HG03378 (cell line): ENCODE measurements at regions not wholly inside any gene's neighbourhood (a gene's known extent, or its start where the extent isn't known, plus 50 kb on each side); places are given as distances from the start of the nearest gene placed in this dataset.

Experiments used
- ATAC-seq: cut with Tn5 transposase; IDR thresholded peaks from one replicate; pipeline ENCODE4 v1.9.1; 2021; ENCODE audit warnings: mild to moderate bottlenecking, moderate library complexity; ENCODE audit not compliant: unreplicated experiment

DNA sequence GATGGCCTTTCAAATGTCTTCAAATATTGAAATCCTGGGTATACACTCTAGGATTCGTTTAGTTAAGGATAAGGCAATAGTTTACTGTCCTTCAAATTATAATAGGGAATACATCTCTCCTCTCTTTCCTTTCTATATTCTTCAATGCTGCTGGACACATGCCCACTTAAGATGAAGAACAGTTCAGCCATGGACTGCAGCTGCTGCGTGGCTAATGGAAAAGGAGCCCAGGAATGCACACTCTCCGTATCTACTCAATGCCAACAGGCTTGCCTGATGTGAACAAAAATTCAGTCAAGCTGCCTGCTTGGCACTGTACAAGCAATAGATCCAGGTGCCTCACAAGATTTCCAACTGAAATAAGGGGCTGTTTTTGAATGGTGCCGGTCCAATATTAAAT lies 321.2 kb upstream of the LYPLAL1 start:
- ATAC-seq = no peak

DNA sequence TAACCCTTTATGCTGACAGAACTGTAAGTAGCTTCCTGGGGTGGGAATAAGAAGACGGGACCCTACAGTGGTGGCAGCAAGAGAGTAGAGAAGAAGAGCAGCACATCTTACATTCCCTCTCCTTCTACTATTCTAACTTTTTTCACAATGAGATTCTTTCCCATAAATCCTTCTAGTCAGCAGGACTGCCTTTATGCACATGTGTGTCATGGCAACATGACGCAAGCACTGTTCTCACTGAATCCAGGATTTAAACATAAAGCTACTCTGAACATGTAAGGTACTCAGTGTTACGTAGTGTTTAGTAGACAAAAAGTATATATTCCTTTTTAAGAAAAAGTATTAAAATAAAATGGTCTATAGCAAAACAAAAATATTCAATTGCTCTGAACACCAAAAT lies 309.7 kb upstream of the LYPLAL1 start:
- ATAC-seq = no peak

DNA sequence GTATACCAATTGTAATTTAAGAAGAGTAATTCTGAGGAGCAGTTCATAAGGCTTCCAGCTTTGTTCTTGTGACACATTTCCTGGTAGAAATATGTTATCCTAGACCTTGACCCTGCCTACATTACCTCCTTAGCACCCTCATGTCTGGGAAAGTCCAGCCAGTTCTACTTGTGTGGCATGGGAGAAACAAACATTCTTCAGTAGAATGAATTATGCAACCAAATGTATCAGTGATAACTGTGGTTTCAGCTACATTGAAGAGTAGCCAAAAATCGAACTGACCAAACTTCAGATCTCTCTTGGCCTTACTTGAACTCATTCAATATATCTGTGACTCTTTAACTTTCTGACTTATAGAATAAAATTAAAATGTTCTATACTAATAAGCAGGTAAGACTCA lies 308.1 kb upstream of the LYPLAL1 start:
- ATAC-seq = no peak

DNA sequence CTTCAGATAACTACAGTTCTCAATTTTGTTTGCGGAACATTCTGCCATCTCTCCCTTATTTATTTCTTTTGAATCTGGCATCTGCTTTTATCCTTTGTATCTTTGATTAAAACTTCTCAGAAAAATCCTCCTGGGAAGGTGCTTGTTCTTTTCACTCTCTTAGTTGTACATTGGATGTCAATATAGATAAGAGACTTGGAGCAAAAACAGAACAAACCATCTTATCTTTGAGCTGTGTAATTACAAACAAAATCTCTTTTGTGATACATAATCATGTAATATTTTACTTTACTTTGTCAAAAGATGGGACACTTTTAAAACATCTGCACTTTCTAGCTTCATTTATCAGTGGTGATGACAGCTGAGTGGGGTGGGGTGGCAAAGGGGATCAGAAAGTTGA lies 307.2 kb upstream of the LYPLAL1 start:
- ATAC-seq = no peak

DNA sequence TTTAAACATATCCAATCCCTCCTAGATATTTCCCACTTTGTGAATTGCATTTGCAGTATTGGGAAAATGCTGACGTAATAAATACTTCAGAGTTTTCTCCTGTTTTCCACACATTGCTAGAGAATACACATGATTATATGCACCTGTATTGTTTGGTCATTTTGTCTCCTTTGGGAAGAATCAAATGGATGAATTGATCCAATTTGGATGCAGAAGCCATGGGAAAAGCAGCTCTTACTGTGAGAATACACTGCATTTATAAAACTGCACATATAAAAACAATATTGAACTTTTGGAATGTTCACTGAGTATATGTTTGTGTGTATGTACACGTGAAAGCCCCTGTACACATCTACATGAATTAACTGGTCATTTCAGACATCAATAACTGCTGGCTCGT lies 306.6 kb upstream of the LYPLAL1 start:
- no peak for ATAC-seq

DNA sequence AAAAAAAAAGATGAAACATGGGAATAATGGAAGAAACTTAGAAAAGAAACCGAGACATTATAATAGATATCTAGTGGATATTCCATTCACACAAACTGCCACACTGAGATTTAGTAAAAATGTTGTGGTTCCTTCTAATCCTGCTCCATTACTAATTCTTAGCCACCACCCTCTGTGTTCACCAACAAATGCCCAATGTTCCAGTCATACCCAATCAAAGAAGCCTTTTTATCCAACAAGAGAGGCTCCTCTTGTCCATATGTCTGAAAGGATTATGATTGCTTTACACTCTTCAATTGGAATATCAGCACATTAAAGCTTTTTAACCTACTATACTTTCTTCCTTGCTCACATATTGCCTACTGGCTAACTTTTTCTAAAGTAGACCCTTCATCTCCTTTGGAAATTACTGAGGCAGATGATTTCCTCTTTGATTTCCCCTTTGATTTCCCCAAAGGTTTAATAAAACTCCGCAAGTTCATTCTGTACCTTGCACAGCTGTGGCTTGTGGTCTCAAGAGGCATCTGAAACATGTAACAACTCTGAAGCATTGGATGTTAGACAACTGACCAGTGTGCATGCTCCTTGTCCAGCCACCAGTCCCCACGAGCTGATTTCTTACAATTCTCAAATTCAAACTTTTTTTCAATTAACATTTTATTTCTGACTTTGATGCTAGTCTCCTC lies 305.6 kb upstream of the LYPLAL1 start:
- no peak for ATAC-seq

DNA sequence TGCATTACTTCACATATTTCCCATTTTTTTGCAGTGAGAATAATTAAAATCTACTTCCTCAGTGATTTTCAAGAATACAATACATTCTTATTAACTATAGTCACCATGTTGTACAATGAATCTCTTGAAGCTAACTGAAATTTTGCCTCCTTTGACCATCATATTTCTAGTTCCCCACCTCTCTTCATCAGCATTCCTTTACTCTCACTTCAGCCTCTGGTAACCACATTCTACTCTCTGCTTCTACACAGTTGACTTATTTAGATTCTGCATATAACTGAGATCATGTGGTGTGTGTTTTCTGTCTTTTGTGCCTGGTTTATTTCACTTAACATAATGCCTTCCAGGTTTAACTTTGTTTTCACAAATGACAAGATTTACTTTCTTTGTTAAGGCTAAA lies 304.4 kb upstream of the LYPLAL1 start:
- ATAC-seq = no peak

DNA sequence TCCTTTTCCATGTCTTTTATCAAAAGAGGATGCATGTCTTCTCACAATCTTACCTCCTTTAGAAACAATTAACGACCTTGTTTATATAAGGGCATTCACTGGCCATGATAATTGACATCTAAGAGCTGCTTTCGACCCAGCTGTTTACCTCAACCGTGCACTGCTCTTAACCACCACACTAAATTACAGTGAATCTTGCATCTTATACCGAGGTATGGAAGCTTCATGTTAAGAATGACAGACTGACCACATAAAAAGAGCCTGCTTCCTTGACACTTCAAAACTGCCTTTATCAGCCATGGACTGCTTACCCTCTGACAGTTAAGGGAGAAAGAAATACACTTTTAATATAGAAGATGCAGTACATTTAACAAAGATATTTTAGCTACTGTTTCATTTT lies 301.7 kb upstream of the LYPLAL1 start:
- no peak for ATAC-seq

DNA sequence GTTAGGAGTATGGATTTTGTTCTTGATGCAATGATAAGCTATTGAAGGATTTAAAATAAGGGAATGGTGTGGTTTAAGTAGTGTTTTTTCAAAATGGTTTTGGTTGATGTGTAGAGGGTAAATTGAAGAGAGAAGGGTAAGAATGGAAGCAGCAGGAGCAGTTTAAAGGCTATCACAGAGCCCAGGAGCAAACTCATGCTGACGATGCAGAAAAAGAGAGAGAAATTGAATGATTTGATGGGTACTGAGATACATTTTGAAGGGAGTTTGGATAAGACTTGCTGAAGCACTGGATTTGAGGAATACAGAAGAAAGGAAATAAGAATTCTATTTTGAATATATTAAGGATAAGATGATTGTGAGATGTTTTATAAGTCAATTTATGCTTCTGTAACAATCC lies 300.8 kb upstream of the LYPLAL1 start:
- ATAC-seq = no peak

DNA sequence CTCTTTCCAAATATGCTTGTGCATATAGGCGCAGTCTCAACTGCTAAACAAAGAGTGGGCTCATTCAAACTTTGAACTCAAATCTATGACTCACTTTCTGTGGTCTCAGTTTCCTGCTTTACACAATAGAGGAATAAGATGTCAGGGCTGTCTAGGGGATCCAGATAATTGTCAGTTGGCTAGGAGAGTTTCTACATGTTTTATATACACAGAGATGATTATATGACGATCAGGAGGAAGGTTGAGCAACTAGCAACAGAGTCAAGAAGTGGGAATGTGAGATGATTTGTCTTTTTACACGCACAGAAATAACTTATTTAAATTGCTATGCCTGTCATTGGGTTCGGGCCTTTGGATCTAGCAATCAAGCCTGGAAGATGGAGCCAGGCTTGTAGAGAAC lies 299.4 kb upstream of the LYPLAL1 start:
- ATAC-seq = no peak

DNA sequence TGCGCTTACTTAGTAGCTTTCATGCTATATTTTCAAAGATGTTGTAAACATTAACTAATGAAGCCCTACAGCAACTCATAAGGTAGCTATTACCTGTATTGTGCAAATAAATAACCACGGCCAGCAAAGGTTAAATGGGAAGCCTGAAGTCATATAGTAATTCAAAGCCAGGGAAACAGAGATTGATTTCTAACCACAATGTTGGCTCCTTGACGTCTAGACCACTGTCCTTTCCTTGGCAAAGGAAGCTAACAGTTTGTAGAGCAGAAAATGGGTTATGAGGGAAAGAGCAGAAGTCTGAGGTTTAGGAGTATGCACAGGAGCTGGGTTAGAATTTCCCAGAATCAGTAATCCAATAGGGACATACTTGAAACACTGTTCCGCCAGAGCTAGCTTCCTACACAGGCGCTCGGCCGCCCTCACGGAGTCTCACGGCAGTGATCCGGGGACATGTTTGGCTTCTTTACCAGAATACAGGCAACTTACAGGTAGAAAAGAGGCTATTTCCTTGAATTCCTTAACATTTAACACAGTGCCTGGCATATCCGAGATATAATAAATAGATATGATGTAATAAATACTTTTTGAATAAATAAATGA lies 298.8 kb upstream of the LYPLAL1 start:
- no peak for ATAC-seq

DNA sequence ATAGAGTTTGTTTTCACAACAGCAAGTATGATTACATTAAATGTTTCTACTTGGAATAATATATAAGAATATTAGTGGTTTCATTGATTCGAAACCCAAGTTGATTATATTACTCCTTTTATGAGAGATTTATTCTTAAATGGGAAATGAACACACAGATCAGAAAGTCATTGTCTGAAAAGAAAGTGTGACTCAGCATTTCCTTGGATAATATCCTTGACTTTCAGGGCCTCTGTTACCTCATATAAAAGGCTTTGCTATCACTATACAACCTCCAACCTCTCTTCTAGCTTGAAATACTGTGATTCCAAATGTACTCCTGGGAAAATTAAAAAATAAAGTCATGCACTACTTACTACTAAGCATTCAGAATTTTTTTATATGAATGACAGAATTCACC lies 295.3 kb upstream of the LYPLAL1 start:
- no peak for ATAC-seq

DNA sequence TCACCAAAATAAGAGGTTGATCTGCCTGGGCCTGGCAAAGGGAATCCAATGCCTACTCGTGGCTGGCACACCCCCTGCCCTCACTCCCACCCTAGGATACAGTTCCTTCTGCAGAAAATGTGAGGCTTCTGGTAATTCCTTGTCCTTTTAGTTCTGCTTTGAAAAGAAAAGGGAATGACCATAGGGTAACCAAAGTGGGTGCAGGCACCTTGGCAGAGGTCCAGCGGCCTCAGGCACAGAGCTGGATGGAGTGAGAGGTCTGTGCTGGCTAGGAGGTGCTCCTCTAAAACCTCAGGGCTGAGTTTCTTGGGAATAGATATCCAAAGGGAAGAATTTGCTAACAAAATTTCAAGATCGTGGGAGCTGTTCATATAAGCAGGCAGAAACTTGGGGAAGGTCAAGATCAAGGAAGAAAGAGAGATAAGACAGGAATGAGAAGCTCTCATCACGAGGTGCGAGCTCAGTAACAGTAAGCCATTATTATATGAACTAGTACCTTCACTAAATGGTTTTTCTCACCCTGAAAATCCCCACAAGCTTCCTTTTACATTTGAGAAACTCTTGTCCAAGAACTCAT lies 293.1 kb upstream of the LYPLAL1 start:
- ATAC-seq = no peak

DNA sequence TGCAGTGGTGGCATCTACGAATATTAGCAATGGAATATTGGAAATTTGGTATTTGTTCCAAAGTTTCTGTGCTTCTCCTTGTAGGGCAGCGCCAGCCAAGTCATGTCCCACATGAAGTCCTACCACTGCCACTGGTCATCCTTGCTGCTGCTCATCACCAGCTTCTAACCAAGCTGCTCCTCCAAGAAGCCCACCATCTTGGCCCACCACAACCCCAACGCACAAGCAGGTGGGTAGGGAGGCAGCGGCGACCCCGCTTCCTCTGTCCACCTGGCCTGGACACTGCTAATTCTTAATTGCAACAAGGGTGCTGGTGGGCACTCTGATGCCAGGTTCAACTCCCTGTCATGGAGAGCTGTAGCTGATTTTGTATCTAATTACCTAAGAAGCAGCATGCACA lies 291.2 kb upstream of the LYPLAL1 start:
- no peak for ATAC-seq

DNA sequence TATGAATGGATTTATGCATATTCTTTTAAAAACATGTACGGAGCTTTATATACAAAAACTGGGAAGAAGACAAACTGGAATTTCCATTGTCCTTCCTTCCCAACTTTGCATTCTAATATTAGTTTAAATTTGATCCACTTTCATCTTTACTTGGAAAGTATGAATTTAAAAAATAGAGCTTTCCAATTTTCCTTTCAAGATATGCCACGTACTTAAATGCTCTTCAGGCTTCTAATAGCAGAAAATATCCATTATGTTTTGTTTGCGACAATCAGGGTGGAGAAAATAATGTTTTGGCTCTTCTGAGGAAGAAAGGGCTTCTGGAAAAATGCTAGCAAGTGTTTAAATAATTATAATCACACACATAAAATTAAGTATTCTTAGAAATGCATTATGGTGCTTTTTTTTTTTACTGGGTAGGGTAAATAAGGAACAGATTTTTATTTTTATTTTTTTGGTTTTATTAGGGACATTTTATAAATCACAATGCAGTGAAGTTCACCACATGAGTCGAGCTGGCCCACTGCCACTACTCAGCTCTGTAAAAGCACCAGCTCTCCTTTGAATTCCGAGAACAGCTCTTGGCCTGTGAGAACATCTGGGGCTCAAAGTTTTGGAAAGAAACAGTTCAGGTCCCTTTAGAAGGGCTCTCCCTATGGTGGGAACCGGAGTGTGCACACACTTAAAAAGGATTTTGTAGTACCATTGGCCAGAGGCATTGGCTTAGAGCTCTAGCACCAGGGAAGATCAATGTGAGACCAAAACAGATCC lies 287.4 kb upstream of the LYPLAL1 start:
- ATAC-seq = no peak

DNA sequence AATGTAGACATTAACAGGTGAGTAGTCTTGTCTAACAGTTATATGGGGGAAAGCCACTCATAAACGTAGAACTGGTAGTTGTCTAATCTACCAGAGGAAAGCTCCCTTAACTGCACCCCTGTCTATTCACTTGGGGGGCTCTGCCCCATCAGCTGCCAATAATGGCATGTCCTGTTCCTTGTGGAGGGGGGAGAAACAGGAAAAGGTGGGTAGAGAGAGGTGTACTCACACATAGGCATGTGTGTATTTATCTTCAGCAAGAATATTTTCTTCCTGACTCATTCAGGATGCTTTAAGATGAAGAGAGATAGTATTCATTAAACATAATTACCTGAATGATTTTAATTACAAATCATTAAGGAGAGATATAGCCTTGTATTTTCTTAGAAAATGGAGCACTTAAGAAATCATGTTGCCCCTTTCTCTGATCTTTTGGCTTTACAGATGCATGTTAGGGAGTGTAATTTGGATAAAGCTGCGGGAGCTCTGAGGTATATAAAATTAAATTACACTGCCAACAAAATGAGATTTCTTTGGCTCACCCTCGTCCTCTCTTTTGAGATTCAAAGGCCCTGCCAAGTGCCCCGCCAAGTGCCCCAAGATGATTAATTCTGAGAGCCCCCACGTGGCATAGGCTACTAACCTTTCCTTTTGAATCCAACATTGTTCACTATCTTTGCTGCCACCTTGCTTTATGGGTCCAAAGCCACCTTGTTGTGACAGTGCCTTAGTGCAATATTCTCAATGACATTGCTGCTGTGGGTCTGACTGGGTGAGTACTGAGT lies 286.3 kb upstream of the LYPLAL1 start:
- ATAC-seq = no peak

DNA sequence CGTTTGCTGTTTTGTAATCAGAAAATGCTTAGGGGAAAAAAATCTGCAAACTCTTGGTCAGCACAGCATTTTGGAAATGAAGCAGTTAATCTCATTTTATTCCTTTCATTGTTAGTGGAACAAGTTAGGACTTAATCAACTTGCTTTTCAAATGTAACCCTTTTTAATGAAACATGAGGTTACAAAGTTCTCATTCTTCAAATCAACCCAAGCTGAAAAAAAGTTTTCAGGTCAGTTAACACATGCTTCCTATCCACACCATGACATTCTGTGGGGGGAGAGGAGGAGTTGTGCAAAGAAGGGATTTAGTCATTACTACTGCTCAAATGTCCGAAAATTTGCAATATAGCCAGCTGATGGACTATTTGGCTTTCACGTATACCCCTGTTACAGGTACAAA lies 283.2 kb upstream of the LYPLAL1 start:
- ATAC-seq = no peak

DNA sequence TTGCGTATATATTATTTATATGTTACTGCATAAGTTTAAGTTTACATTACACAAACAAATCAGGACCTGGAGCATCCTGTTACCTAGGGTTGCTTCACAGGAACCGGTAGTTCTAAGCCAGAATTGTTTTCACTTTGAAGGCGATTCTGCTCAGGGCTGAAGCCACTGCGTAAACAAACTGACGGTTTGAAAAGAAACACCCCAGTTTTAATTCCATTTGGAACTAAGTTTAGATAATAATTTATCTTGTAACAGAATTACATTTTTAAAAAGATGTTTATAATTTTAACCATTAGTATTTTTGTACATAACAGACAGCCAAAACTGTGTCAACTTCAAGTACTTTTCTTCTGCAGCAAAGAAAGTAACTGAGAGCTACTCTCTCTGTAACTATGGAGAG lies 282.1 kb upstream of the LYPLAL1 start:
- no peak for ATAC-seq

DNA sequence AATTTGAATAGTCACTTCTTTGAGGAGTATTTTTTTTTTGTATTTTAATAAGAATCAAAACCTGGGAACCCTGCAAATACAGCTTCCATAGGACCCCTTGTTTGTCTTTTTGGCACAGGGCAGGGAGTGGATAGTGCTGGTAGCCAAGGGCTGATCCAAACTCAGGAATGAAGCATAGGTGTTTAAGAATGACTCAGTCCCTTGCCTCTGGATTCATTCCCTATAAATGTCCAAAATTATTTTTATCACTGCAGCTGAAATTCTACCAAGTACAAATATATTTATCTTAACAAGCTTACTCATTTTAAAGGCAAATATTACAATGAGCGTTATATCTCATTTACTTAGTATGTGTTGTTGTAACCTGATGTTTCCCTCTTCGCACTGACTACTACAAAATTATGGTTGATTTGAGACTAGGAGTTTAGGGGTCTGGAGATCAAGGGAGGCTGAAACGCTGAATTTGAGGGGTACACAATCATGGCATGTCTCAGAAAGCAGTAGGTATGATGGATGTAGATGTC lies 278.6 kb upstream of the LYPLAL1 start:
- no peak for ATAC-seq

DNA sequence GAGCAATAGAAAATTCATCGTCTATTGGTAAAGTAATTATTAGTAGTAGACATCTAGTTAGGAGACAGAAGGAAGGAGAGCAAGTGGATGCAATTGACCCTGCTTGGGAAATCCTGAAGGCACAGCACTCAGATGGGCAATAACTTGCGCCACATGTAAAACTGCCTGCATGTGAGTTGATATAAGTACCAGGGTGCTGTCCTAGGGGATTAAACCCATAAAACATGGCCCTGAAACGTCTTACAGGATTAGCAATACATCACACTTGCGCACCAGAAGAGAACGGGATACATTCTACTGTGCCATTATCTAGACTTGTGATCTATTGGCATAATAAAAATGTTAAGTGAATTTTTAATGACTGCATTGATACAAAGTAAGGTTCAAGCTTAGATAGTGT lies 277.5 kb upstream of the LYPLAL1 start:
- ATAC-seq = no peak

DNA sequence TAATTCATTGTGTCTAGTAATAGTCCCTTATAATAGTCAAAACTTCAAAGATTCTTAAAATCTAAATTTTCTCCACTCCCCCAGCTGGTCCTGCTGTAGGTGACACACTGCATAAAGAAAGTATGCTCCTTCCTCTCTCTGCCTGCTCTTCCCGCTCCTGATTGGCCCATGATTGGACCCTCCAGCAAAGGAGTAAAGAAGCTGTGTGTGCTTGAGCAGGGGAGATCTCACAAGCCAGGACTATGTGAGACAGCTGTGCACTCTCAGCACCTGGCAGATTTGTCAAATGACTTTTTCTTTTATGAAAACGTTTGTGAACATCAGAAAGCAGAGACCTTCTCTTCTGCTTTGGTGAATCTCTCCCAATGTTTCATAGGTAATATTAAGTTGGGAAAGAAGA lies 274.8 kb upstream of the LYPLAL1 start:
- no peak for ATAC-seq
